ENCODE measurements at regions not wholly inside any gene's neighbourhood (a gene's known extent, or its start where the extent isn't known, plus 50 kb on each side); places are given as distances from the start of the nearest gene placed in this dataset.

DNA sequence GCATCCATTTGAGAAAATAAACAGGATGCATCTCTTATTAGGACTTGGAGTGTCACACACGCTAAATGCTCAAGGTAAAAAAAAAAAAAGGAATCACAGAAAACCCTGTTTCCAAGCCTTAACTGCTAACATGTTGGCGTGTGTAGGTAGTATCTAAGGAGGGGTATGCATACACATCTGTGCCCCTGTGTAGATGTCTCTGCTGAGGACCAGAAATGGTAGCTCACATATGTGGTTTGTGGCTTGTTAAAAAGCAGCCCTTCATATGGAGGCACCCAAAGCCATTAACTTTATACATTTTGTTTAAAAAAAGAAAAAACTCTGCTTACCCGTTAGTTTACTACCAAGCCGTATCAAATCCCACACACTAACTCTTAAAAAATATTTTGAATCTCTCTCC lies 314.1 kb downstream of the SNAPC1 start:
- Histone ChIP-seq H4K8ac (ENCODE audit: low read length) (no peak overlapping the region), H3K4me1 (ENCODE audit: control insufficient read depth, insufficient read depth, low read depth, low read length) (no peaks in the 10 kb centered on the region), H3K14ac (ENCODE audit: low read length in 2 of 2) (no peak overlapping the region), H3K23ac (ENCODE audit: low read length in 2 of 2) (no peak overlapping the region), H3K18ac (ENCODE audit: low read depth in 1 of 2, low read length in 2 of 2) (no peak overlapping the region), H2BK120ac (ENCODE audit: low read depth, low read length) (no peak overlapping the region), H2AK5ac (ENCODE audit: low read length, severe bottlenecking) (no peak overlapping the region), H2AFZ (ENCODE audit: low read depth, low read length) (no peak overlapping the region), H2BK5ac (ENCODE audit: low read depth, low read length, poor library complexity, severe bottlenecking) (no peak overlapping the region), H3K4ac (ENCODE audit: low read depth in 1 of 2, low read length in 2 of 2) (no peak overlapping the region), H2BK12ac (ENCODE audit: low read length in 2 of 2) (no peak overlapping the region), H2BK15ac (ENCODE audit: low read depth, poor library complexity, severe bottlenecking) (no peak overlapping the region), H3K27me3 (ENCODE audit: control insufficient read depth in 1 of 2, insufficient read depth in 1 of 2, low read length in 2 of 2) (peaks cover 0 to 4% of the 10 kb centered on the region in 2 experiments), H3K79me1 (replicated peaks; ENCODE audit: low read length, poor library complexity, severe bottlenecking) (no peaks in the 10 kb centered on the region), H3K4me2 (ENCODE audit: low read length, poor library complexity, severe bottlenecking) (no peak overlapping the region), H3K36me3 (ENCODE audit: control insufficient read depth in 1 of 2, insufficient read depth in 2 of 2, low read depth in 1 of 2, low read length in 2 of 2) (peaks cover 0 to 3% of the 10 kb centered on the region in 2 experiments), H3K4me3 (ENCODE audit: insufficient read depth in 1 of 2, low read depth in 1 of 2, low read length in 2 of 2) (no peak overlapping the region), H4K91ac (ENCODE audit: low read length) (no peak overlapping the region), H3K27ac (ENCODE audit: low read length, poor library complexity, severe bottlenecking) (no peak overlapping the region), H3K9ac (ENCODE audit: low read length) (no peak overlapping the region), H3K9me3 (ENCODE audit: control insufficient read depth, low read length) (no peaks in the 10 kb centered on the region)
- DNase-seq, result no peak
- WGBS, result 83% methylated on average over 4 of the region's 4 CpGs

DNA sequence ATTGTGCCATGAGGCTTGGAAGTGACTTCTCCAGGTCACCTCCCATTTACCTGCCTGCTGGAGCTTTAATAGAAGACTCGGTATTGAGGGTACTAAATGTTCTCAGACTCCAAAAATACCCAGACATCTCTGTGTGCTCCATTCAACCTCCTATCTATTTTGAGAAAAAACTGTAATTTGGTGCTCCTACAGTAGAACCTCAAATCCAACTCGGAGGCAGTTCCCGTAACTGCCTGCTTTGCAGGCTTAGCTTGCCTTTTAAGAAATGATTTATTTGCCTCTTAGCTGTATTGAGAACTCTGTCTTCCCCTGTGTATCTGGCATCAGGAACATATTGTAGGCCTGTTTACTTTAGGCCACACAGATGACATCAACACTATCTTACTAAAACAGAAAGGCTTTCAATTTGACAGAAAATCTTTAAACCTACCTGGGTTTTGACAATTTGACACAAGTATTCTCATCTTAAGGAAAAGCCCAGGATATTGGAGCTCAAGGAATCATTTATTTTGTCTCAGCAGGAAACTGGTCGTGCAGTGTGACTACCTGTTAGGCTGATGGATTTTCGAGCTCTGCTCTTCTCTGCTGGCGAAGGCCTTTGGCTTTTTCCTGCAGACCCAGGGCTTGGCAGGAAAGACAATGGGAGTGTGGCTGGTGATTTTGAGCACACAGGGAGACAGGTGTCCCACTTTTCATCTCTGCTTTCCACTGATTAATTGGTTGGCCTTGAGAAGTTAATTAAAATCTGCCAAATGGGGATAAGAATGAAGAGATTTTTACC lies 314.8 kb downstream of the SNAPC1 start:
- Histone ChIP-seq H2AFZ (ENCODE audit: low read depth, low read length) (no peak overlapping the region), H3K27me3 (ENCODE audit: control insufficient read depth in 1 of 2, insufficient read depth in 1 of 2, low read length in 2 of 2) (peaks cover 0 to 4% of the 10 kb centered on the region in 2 experiments), H3K14ac (ENCODE audit: low read length in 2 of 2) (no peak overlapping the region), H3K4me2 (ENCODE audit: low read length, poor library complexity, severe bottlenecking) (no peak overlapping the region), H3K4me3 (ENCODE audit: insufficient read depth in 1 of 2, low read depth in 1 of 2, low read length in 2 of 2) (no peak overlapping the region), H3K9ac (ENCODE audit: low read length) (no peak overlapping the region), H3K27ac (ENCODE audit: low read length, poor library complexity, severe bottlenecking) (no peak overlapping the region), H3K36me3 (ENCODE audit: control insufficient read depth in 1 of 2, insufficient read depth in 2 of 2, low read depth in 1 of 2, low read length in 2 of 2) (peaks cover 0 to 3% of the 10 kb centered on the region in 2 experiments), H2BK12ac (ENCODE audit: low read length in 2 of 2) (no peak overlapping the region), H3K79me1 (replicated peaks; ENCODE audit: low read length, poor library complexity, severe bottlenecking) (no peaks in the 10 kb centered on the region), H2BK15ac (ENCODE audit: low read depth, poor library complexity, severe bottlenecking) (no peak overlapping the region), H3K9me3 (ENCODE audit: control insufficient read depth, low read length) (no peaks in the 10 kb centered on the region), H2AK5ac (ENCODE audit: low read length, severe bottlenecking) (no peak overlapping the region), H2BK5ac (ENCODE audit: low read depth, low read length, poor library complexity, severe bottlenecking) (no peak overlapping the region), H4K91ac (ENCODE audit: low read length) (no peak overlapping the region), H3K18ac (ENCODE audit: low read depth in 1 of 2, low read length in 2 of 2) (no peak overlapping the region), H3K4ac (ENCODE audit: low read depth in 1 of 2, low read length in 2 of 2) (no peak overlapping the region), H2BK120ac (ENCODE audit: low read depth, low read length) (no peak overlapping the region), H3K4me1 (ENCODE audit: control insufficient read depth, insufficient read depth, low read depth, low read length) (no peaks in the 10 kb centered on the region), H4K8ac (ENCODE audit: low read length) (no peak overlapping the region), H3K23ac (ENCODE audit: low read length in 2 of 2) (no peak overlapping the region)
- 71% methylated on average over 6 of the region's 6 CpGs for WGBS
- no peak for DNase-seq

DNA sequence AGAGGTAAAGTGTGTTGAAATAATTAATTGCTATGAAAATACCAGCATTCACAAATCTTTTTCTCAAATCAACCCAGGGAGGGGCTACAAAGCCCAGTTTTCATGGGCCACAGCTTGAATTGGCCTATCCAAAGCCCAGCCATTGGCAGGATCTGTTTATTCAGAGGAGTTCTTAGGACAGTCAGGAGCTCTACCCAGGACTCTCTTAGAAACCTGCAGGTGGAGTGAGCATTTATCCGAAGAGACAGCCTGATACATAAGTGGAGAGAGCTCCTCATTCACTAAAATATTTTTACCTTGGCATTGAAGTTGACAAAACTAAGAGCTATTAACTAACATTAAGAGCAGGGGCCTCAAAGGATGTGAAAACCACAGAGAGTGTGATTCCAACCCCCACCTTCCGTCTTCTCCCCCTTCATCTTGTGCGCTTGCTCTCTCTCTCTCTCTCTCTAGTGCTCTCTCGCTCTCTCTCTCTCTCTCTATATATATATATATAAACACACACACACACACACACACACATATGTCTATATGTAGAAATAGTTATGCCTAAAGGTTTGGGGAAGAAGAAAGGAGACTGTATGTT lies 315.5 kb downstream of the SNAPC1 start:
- Histone ChIP-seq H3K79me1 (replicated peaks; ENCODE audit: low read length, poor library complexity, severe bottlenecking) (no peaks in the 10 kb centered on the region), H3K14ac (ENCODE audit: low read length in 2 of 2) (no peak overlapping the region), H3K4me1 (ENCODE audit: control insufficient read depth, insufficient read depth, low read depth, low read length) (no peaks in the 10 kb centered on the region), H3K36me3 (ENCODE audit: control insufficient read depth in 1 of 2, insufficient read depth in 2 of 2, low read depth in 1 of 2, low read length in 2 of 2) (peaks cover 0 to 3% of the 10 kb centered on the region in 2 experiments), H2BK5ac (ENCODE audit: low read depth, low read length, poor library complexity, severe bottlenecking) (no peak overlapping the region), H4K91ac (ENCODE audit: low read length) (no peak overlapping the region), H3K23ac (ENCODE audit: low read length in 2 of 2) (no peak overlapping the region), H3K9me3 (ENCODE audit: control insufficient read depth, low read length) (peaks cover 5% of the 10 kb centered on the region), H3K4ac (ENCODE audit: low read depth in 1 of 2, low read length in 2 of 2) (no peak overlapping the region), H2AK5ac (ENCODE audit: low read length, severe bottlenecking) (no peak overlapping the region), H3K18ac (ENCODE audit: low read depth in 1 of 2, low read length in 2 of 2) (no peak overlapping the region), H2BK120ac (ENCODE audit: low read depth, low read length) (no peak overlapping the region), H3K4me2 (ENCODE audit: low read length, poor library complexity, severe bottlenecking) (no peak overlapping the region), H3K27me3 (ENCODE audit: control insufficient read depth in 1 of 2, insufficient read depth in 1 of 2, low read length in 2 of 2) (peaks cover 0 to 4% of the 10 kb centered on the region in 2 experiments), H3K9ac (ENCODE audit: low read length) (no peak overlapping the region), H3K27ac (ENCODE audit: low read length, poor library complexity, severe bottlenecking) (no peak overlapping the region), H2BK12ac (ENCODE audit: low read length in 2 of 2) (no peak overlapping the region), H2BK15ac (ENCODE audit: low read depth, poor library complexity, severe bottlenecking) (no peak overlapping the region), H2AFZ (ENCODE audit: low read depth, low read length) (no peak overlapping the region), H3K4me3 (ENCODE audit: insufficient read depth in 1 of 2, low read depth in 1 of 2, low read length in 2 of 2) (no peak overlapping the region), H4K8ac (ENCODE audit: low read length) (no peak overlapping the region)
- 100% methylated on average over 1 of the region's 4 CpGs for WGBS
- no peak for DNase-seq

DNA sequence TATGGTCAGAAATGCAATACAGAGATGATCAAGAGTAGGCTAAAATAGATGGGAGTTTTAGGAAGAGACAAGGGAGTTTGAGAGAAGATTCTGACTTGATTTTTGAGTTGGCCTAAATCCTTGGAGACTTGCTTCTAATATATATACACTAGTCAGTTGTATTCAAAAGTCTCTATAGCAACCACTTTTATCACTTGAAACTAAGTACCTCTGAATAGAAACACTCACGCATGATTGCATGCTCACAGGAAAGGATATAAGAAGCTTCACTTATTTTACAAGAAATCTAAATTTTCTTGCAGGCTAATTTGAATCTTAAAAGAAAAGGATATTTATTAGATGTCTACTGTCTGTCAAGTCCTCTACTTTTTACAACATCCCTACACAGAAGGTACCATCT lies 316.8 kb downstream of the SNAPC1 start:
- Histone ChIP-seq H3K27ac (ENCODE audit: low read length, poor library complexity, severe bottlenecking) (no peak overlapping the region), H3K27me3 (ENCODE audit: control insufficient read depth in 1 of 2, insufficient read depth in 1 of 2, low read length in 2 of 2) (peaks cover 0 to 4% of the 10 kb centered on the region in 2 experiments), H3K4me2 (ENCODE audit: low read length, poor library complexity, severe bottlenecking) (no peak overlapping the region), H2AK5ac (ENCODE audit: low read length, severe bottlenecking) (no peak overlapping the region), H3K4ac (ENCODE audit: low read depth in 1 of 2, low read length in 2 of 2) (no peak overlapping the region), H3K79me1 (replicated peaks; ENCODE audit: low read length, poor library complexity, severe bottlenecking) (no peaks in the 10 kb centered on the region), H3K14ac (ENCODE audit: low read length in 2 of 2) (no peak overlapping the region), H3K18ac (ENCODE audit: low read depth in 1 of 2, low read length in 2 of 2) (no peak overlapping the region), H4K8ac (ENCODE audit: low read length) (no peak overlapping the region), H3K4me1 (ENCODE audit: control insufficient read depth, insufficient read depth, low read depth, low read length) (no peaks in the 10 kb centered on the region), H2BK15ac (ENCODE audit: low read depth, poor library complexity, severe bottlenecking) (no peak overlapping the region), H2BK5ac (ENCODE audit: low read depth, low read length, poor library complexity, severe bottlenecking) (no peak overlapping the region), H3K9ac (ENCODE audit: low read length) (no peak overlapping the region), H3K36me3 (ENCODE audit: control insufficient read depth in 1 of 2, insufficient read depth in 2 of 2, low read depth in 1 of 2, low read length in 2 of 2) (peaks cover 0 to 3% of the 10 kb centered on the region in 2 experiments), H3K23ac (ENCODE audit: low read length in 2 of 2) (no peak overlapping the region), H4K91ac (ENCODE audit: low read length) (no peak overlapping the region), H2AFZ (ENCODE audit: low read depth, low read length) (no peak overlapping the region), H2BK120ac (ENCODE audit: low read depth, low read length) (no peak overlapping the region), H2BK12ac (ENCODE audit: low read length in 2 of 2) (no peak overlapping the region), H3K9me3 (ENCODE audit: control insufficient read depth, low read length) (peaks cover 5% of the 10 kb centered on the region), H3K4me3 (ENCODE audit: insufficient read depth in 1 of 2, low read depth in 1 of 2, low read length in 2 of 2) (no peak overlapping the region)
- no peak for DNase-seq
- WGBS, result no CpG with 5 or more reads among the region's 1 CpG

Data from mesenchymal stem cell (in vitro differentiated cells and primary cell).